Peyer's patch (tissue), 4 donors: ENCODE measurements at regions not wholly inside any gene's neighbourhood (a gene's known extent, or its start where the extent isn't known, plus 50 kb on each side); places are given as distances from the start of the nearest gene placed in this dataset.

Experiments
- CTCF ChIP-seq, 6 experiments: fragments of 450-650 bp in 4 of 6; fragments of 200-600 bp in 2 of 6; sonication (generic) in 1 of 6; IDR thresholded peaks; one replicate each; pipeline ENCODE4 v1.5.1; 2017 to 2019; ENCODE audit warnings: antibody characterized with exemption in 6 of 6, mild to moderate bottlenecking in 3 of 6, moderate library complexity in 1 of 6
- POLR2A ChIP-seq, 2 donors: fragments of 450-650 bp; IDR thresholded peaks; one replicate each; pipeline ENCODE4 v1.5.1; 2017; ENCODE audit warnings: antibody characterized with exemption in 2 of 2, mild to moderate bottlenecking in 2 of 2, moderate library complexity in 2 of 2

DNA sequence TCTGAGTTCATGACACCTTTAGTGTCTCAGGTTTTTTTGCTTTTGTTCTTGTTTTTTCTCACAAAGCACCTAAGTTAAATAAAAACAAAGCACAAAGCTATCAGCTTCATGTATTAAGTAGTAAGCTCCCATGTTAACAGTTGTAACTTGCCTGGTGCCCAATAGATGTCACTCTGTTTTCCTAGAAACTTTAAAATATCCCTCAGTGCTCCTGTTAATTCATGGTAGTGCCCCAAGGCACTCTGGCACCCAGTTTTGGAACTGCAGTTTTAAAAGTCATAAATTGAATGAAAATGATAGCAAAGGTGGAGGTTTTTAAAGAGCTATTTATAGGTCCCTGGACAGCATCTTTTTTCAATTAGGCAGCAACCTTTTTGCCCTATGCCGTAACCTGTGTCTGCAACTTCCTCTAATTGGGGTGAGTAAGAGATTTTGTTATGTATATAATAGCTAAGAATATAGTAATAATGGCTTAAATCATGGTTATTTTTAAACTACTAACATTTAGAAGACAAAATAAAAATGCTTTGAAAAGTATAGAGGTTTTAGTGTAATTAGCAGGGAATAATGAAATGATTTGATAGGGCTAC lies 555.0 kb upstream of the TMEFF2 start:
- TF ChIP-seq CTCF (IDR thresholded peaks at IDR 0.05) = no peak
- TF ChIP-seq POLR2A (IDR thresholded peaks at IDR 0.05) = no peak
